Uterus (tissue), 3 donors: ENCODE measurements at regions not wholly inside any gene's neighbourhood (a gene's known extent, or its start where the extent isn't known, plus 50 kb on each side); places are given as distances from the start of the nearest gene placed in this dataset.
"Not testable (repeated sequence)": the region's sequence is repeated elsewhere in the genome, so short reads cannot be mapped to it uniquely, and the experiment has no call there.

Source experiments
- DNase-seq, 2 donors: peaks; one replicate each; pipeline ENCODE4 v3.0.0-alpha.2; 2019 to 2020
- H3K27ac ChIP-seq, 2 donors: fragments of 200-600 bp; sonication (generic); 1 replicate in 1 of 2; 2 replicates in 1 of 2; pipeline ENCODE4 v1.5.1; 2016 to 2018
- H3K27me3 ChIP-seq, 2 donors: fragments of 200-600 bp; sonication (generic); one replicate each; pipeline ENCODE4 v1.5.1; 2018 to 2019; ENCODE audit warnings: control low read depth in 1 of 2
- H3K36me3 ChIP-seq, 2 donors: fragments of 200-600 bp; sonication (generic); one replicate each; pipeline ENCODE4 v1.5.1; 2019; ENCODE audit warnings: control low read depth in 1 of 2
- H3K4me1 ChIP-seq, 2 donors: fragments of 200-600 bp; sonication (generic); one replicate each; pipeline ENCODE4 v1.5.1; 2018 to 2019; ENCODE audit warnings: control low read depth in 1 of 2
- H3K4me3 ChIP-seq, 2 donors: fragments of 200-600 bp; sonication (generic); 1 replicate in 1 of 2; 2 replicates in 1 of 2; pipeline ENCODE4 v1.5.1; 2018 to 2019; ENCODE audit warnings: mild to moderate bottlenecking in 1 of 2
- H3K9me3 ChIP-seq, 2 donors: fragments of 200-600 bp; sonication (generic); one replicate each; pipeline ENCODE4 v1.5.1; 2019; ENCODE audit warnings: control low read depth in 1 of 2
- POLR2A ChIP-seq, 2 donors: fragments of 450-650 bp; IDR thresholded peaks; one replicate each; pipeline ENCODE4 v1.6.1; 2016; ENCODE audit warnings: antibody characterized with exemption in 2 of 2, mild to moderate bottlenecking in 1 of 2, moderate library complexity in 1 of 2
- intact Hi-C: fragments of 100-400 bp; cut with DNase I; formaldehyde crosslinking; loops from one replicate; pipeline ENCODE4 v1.15.1; 2023; ENCODE audit warnings: low total_unique reads
- TF ChIP-seq, protein P1 (sequence below), 4 experiments: fragments of 200-600 bp in 2 of 4; fragments of 450-650 bp in 2 of 4; sonication (generic) in 2 of 4; IDR thresholded peaks; one replicate each; pipeline ENCODE4 v1.5.1; 2016 to 2019; ENCODE audit warnings: antibody characterized with exemption in 4 of 4, mild to moderate bottlenecking in 2 of 4, moderate library complexity in 1 of 4
- donor health status: DM: yes; HTN: yes; CAD: no.

DNA sequence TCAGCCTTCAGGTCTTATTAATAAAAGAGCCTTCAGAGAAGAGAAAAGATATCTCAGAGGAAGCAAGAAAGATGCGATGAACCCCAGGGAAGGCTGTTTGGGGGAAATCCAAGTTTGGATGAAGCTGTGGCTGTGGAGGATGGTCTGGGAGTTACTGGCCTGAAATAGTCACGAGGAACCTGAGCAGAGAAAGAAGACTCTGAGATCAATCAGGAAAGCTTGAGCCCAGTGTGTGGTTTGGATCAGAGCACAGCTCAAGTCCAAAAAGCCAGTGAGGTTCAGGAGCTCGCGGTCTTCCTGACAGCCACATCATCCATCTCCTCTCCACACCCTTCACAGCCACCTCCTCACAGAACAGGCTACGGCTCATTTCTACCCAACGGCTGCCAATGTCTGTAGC lies 87.4 kb upstream of the SERPINE2 start:
- intact Hi-C loops: no loop called here
- H3K9me3 ChIP-seq: no peaks in the 10 kb centered on the region
- no peaks in the 10 kb centered on the region for H3K27me3 ChIP-seq
- peaks cover 0 to 4% of the 10 kb centered on the region in 2 donors for H3K4me1 ChIP-seq
- no peak overlapping the region for H3K27ac ChIP-seq
- H3K36me3 ChIP-seq: no peaks in the 10 kb centered on the region
- TF ChIP-seq, protein P1, sequence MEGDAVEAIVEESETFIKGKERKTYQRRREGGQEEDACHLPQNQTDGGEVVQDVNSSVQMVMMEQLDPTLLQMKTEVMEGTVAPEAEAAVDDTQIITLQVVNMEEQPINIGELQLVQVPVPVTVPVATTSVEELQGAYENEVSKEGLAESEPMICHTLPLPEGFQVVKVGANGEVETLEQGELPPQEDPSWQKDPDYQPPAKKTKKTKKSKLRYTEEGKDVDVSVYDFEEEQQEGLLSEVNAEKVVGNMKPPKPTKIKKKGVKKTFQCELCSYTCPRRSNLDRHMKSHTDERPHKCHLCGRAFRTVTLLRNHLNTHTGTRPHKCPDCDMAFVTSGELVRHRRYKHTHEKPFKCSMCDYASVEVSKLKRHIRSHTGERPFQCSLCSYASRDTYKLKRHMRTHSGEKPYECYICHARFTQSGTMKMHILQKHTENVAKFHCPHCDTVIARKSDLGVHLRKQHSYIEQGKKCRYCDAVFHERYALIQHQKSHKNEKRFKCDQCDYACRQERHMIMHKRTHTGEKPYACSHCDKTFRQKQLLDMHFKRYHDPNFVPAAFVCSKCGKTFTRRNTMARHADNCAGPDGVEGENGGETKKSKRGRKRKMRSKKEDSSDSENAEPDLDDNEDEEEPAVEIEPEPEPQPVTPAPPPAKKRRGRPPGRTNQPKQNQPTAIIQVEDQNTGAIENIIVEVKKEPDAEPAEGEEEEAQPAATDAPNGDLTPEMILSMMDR (IDR thresholded peaks at IDR 0.05): no peak
- no peak for TF ChIP-seq POLR2A (IDR thresholded peaks at IDR 0.05)
- H3K4me3 ChIP-seq: no peak overlapping the region
- DNase-seq: no peak

DNA sequence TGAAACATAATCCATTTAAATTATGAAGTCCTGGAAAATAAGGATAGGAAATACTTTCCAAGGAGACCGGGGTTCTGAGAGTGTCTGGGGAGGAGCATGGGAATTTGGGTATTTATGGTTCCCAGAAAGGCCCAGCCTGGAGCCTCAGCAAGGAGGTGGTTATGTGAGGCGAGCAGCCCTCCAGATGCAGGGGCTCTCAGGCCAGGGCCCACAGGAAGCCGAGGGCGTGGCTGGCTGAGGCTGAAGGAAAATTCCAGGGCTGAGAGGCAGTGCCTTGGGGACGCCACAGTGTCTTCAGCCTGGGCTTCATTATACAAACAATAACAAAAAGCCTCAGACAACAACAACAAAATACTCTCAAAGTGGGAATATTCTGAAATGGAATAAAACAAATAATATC lies 86.9 kb upstream of the SERPINE2 start:
- no peak overlapping the region for H3K27ac ChIP-seq
- TF ChIP-seq, protein P1 (IDR thresholded peaks at IDR 0.05): no peak
- TF ChIP-seq POLR2A (IDR thresholded peaks at IDR 0.05): no peak
- no peaks in the 10 kb centered on the region for H3K27me3 ChIP-seq
- no peaks in the 10 kb centered on the region for H3K36me3 ChIP-seq
- H3K9me3 ChIP-seq: no peaks in the 10 kb centered on the region
- intact Hi-C loops: no loop called here
- H3K4me1 ChIP-seq: peaks cover 0 to 4% of the 10 kb centered on the region in 2 donors
- DNase-seq: no peak
- no peak overlapping the region for H3K4me3 ChIP-seq

DNA sequence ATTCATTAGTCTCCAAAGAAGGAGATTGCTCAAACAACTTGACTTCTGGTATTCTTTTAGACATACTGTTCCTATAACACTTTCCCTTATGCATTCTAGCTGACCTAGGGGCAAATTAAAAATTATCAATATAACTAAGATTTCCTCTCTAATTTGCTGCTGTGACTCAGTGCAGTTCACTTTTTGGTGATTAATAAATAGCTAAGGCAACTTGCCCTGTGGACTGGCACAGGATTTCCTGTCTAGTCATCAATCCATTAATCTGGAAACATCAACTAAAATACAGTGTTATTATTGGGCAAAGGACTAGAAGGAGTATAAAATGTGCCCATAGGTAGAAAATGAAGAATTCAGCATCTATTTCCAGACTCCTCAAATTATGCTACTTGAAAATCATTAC lies 83.5 kb upstream of the SERPINE2 start:
- H3K27me3 ChIP-seq: no peaks in the 10 kb centered on the region
- H3K4me1 ChIP-seq: no peaks in the 10 kb centered on the region
- TF ChIP-seq, protein P1 (IDR thresholded peaks at IDR 0.05): no peak
- TF ChIP-seq POLR2A (IDR thresholded peaks at IDR 0.05): no peak
- H3K9me3 ChIP-seq: no peaks in the 10 kb centered on the region
- DNase-seq: no peak
- intact Hi-C loops: no loop called here
- H3K36me3 ChIP-seq: no peaks in the 10 kb centered on the region
- H3K27ac ChIP-seq: no peak overlapping the region
- H3K4me3 ChIP-seq: no peak overlapping the region

DNA sequence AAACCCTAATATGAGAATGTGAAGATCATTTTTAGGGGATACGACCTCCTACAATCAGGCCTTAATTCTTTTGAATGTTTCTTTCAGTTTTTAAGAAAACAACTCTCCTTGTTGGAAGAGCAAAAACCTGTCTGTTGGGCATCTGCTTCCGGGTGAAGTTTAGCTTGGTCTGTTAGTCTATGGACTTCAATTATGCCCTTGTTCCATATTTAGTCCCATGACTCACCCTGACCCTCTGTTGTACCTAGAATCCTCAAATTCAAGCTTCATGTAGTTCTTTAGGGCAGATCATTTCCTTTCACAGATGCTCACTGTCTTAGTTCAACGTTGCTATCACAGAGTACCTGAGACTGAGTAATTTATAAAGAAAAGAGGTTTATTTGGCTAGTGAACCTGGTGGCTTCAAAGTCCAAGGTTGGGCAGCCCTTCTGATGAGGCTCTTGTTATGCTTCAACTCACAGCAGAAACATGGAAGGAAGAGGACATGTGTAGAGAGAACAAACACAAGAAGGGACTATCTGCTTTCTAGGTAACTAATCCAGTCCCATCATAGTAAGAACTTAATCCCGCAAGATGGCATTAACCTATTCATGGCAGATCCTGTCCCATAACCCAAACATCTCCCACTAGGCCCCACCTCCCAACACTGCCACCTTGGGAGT lies 82.5 kb upstream of the SERPINE2 start:
- TF ChIP-seq, protein P1 (IDR thresholded peaks at IDR 0.05): no peak
- TF ChIP-seq POLR2A (IDR thresholded peaks at IDR 0.05): no peak
- H3K9me3 ChIP-seq: no peaks in the 10 kb centered on the region
- H3K27me3 ChIP-seq: no peaks in the 10 kb centered on the region
- no peak overlapping the region for H3K4me3 ChIP-seq
- no peak overlapping the region for H3K27ac ChIP-seq
- no peaks in the 10 kb centered on the region for H3K36me3 ChIP-seq
- H3K4me1 ChIP-seq: no peaks in the 10 kb centered on the region
- intact Hi-C loops: no loop called here
- no peak for DNase-seq

DNA sequence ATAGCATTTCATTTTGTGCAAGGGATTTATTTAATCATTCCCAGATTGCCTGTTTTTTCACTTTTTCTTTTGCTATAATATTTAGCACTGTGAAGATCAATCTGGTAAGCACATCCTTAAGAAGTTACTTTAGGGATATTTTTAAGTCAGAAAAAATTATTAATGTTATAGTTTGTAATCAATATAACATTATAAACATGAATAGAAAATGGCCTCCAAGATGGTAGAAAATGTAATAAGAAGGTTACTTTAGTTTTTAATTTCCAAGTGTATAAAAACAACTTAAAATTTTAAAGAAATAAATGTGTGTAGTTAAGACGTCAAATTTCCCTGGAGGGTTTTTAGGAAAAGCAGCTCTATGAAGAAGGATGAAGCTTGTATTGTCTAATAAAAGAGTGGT lies 81.9 kb upstream of the SERPINE2 start:
- no peaks in the 10 kb centered on the region for H3K27me3 ChIP-seq
- H3K4me1 ChIP-seq: no peaks in the 10 kb centered on the region
- no peak for DNase-seq
- intact Hi-C loops: no loop called here
- no peaks in the 10 kb centered on the region for H3K9me3 ChIP-seq
- no peak for TF ChIP-seq POLR2A (IDR thresholded peaks at IDR 0.05)
- TF ChIP-seq, protein P1 (IDR thresholded peaks at IDR 0.05): no peak
- no peaks in the 10 kb centered on the region for H3K36me3 ChIP-seq
- no peak overlapping the region for H3K4me3 ChIP-seq
- no peak overlapping the region for H3K27ac ChIP-seq

DNA sequence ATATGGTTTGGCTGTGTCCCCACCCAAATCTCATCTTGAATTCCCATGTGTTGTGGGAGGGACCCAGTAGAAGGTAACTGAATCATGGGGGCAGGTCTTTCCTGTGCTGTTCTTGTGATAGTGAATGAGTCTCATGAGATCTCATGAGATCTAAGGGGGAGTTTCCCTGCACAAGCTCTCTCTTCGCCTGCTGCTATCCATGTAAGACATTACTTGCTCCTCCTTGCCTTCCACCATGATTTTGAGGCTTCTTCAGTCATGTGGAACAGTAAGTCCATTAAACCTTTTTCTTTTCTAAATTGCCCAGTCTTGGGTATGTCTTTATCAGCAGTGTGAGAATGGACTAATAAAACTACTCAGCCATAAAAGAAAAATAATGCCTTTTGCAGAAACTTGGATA lies 80.8 kb upstream of the SERPINE2 start:
- H3K27me3 ChIP-seq, intact Hi-C loops, H3K36me3 ChIP-seq, H3K4me3 ChIP-seq, H3K4me1 ChIP-seq, DNase-seq, H3K27ac ChIP-seq, H3K9me3 ChIP-seq: not testable (repeated sequence)
